HepG2 (cell line): ENCODE measurements at regions not wholly inside any gene's neighbourhood (a gene's known extent, or its start where the extent isn't known, plus 50 kb on each side); places are given as distances from the start of the nearest gene placed in this dataset.

Source experiments
- CBX2 ChIP-seq, 2 experiments: fragments of 200-600 bp in 1 of 2; sonication (generic); formaldehyde crosslinking in 1 of 2; IDR thresholded peaks; 2 replicates each; pipeline versions ENCODE4 v1.7.0 to v1.8.1; 2018 to 2022; ENCODE audit warnings: low read depth in 2 of 2, low read length in 1 of 2, mild to moderate bottlenecking in 1 of 2, missing genetic modification reagents in 1 of 2
- KDM4B ChIP-seq: sonication (generic); formaldehyde crosslinking; IDR thresholded peaks from 2 replicates; pipeline ENCODE4 v1.4.0; 2020; ENCODE audit warnings: missing genetic modification reagents
- MEF2D ChIP-seq: sonication (generic); formaldehyde crosslinking; IDR thresholded peaks from 2 replicates; pipeline ENCODE4 v1.5.1; 2020; ENCODE audit warnings: mild to moderate bottlenecking, missing genetic modification reagents
- PLRG1 ChIP-seq: fragments of 450-650 bp; conservative IDR thresholded peaks from 2 replicates; pipeline ENCODE4 v1.6.1; 2016
- SMAD3 ChIP-seq: sonication (generic); formaldehyde crosslinking; IDR thresholded peaks from 2 replicates; pipeline ENCODE4 v1.4.0; 2020; ENCODE audit warnings: missing genetic modification reagents
- THRA ChIP-seq: sonication (generic); formaldehyde crosslinking; IDR thresholded peaks from 2 replicates; pipeline ENCODE4 v1.4.0; 2020; ENCODE audit warnings: missing genetic modification reagents, borderline replicate concordance
- XBP1 ChIP-seq: sonication (generic); formaldehyde crosslinking; IDR thresholded peaks from 2 replicates; pipeline ENCODE4 v1.5.0; 2020; ENCODE audit warnings: missing genetic modification reagents
- ZNF512B ChIP-seq: sonication (generic); formaldehyde crosslinking; IDR thresholded peaks from 2 replicates; pipeline ENCODE4 v1.5.1; 2020; ENCODE audit warnings: missing genetic modification reagents, mild to moderate bottlenecking, borderline replicate concordance
- ZNF724P ChIP-seq: sonication (generic); formaldehyde crosslinking; IDR thresholded peaks from 2 replicates; pipeline ENCODE4 v1.8.0; 2022; ENCODE audit warnings: missing genetic modification reagents, borderline replicate concordance
- TF ChIP-seq, protein P1 (sequence below): IDR thresholded peaks from 2 replicates; pipeline ENCODE4 v1.6.1; 2016; ENCODE audit warnings: missing compliant biosample characterization, missing genetic modification reagents, borderline replicate concordance

- TF ChIP-seq MEF2D (no peak), CBX2 (IDR thresholded peaks at IDR 0.05; ENCODE audit: low read depth, low read length) (no peak), CBX2 (CRISPR knock-in tag; IDR thresholded peaks at IDR 0.05; ENCODE audit: low read depth) (no peak), KDM4B (CRISPR knock-in tag) (no peak), ZNF512B (CRISPR knock-in tag) (no peak), THRA (CRISPR knock-in tag) (no peak), XBP1 (CRISPR knock-in tag) (no peak), SMAD3 (CRISPR knock-in tag) (no peak), ZNF724P (CRISPR knock-in tag) (no peak), PLRG1 (no peak)
- TF ChIP-seq, protein P1, sequence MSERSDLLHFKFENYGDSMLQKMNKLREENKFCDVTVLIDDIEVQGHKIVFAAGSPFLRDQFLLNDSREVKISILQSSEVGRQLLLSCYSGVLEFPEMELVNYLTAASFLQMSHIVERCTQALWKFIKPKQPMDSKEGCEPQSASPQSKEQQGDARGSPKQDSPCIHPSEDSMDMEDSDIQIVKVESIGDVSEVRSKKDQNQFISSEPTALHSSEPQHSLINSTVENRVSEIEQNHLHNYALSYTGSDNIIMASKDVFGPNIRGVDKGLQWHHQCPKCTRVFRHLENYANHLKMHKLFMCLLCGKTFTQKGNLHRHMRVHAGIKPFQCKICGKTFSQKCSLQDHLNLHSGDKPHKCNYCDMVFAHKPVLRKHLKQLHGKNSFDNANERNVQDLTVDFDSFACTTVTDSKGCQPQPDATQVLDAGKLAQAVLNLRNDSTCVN: no peak
Measured at GRCh38 chr4:31968842-31969241, 1248.7 kb downstream of the PCDH7 start (continued).
